ENCODE measurements at regions not wholly inside any gene's neighbourhood (a gene's known extent, or its start where the extent isn't known, plus 50 kb on each side); places are given as distances from the start of the nearest gene placed in this dataset.
"Not testable (repeated sequence)": the region's sequence is repeated elsewhere in the genome, so short reads cannot be mapped to it uniquely, and the experiment has no call there.

GRCh38 chr1:218886101-218886871, 287.4 kb upstream of the LYPLAL1 start:
- no peak for DNase-seq

GRCh38 chr1:218887141-218887925, 286.3 kb upstream of the LYPLAL1 start:
- DNase-seq: no peak

GRCh38 chr1:218890451-218890850, 283.2 kb upstream of the LYPLAL1 start:
- no peak for DNase-seq

- no peak for DNase-seq
These were observed 282.1 kb upstream of the LYPLAL1 start for GRCh38 chr1:218891577-218891976.

- DNase-seq: no peak
These were observed 278.6 kb upstream of the LYPLAL1 start for GRCh38 chr1:218895064-218895587.

- DNase-seq: no peak
These were observed 277.5 kb upstream of the LYPLAL1 start for GRCh38 chr1:218896202-218896601.

- no peak for DNase-seq
These were observed 274.8 kb upstream of the LYPLAL1 start for GRCh38 chr1:218898921-218899320.

- no peak for DNase-seq
These were observed 273.1 kb upstream of the LYPLAL1 start for GRCh38 chr1:218900615-218901014.

- no peak for DNase-seq
These were observed 269.3 kb upstream of the LYPLAL1 start for GRCh38 chr1:218904416-218904815.

- no peak for DNase-seq
These were observed 257.0 kb upstream of the LYPLAL1 start for GRCh38 chr1:218916720-218917119.

- no peak for DNase-seq
These were observed 256.0 kb upstream of the LYPLAL1 start for GRCh38 chr1:218917656-218918055.

GRCh38 chr1:218925777-218926176, 247.9 kb upstream of the LYPLAL1 start:
- no peak for DNase-seq

- no peak for DNase-seq
These were observed 247.0 kb upstream of the LYPLAL1 start for GRCh38 chr1:218926631-218927030.

- no peak for DNase-seq
These were observed 243.7 kb upstream of the LYPLAL1 start for GRCh38 chr1:218930000-218930399.

- no peak for DNase-seq
These were observed 243.0 kb upstream of the LYPLAL1 start for GRCh38 chr1:218930472-218931241.

- no peak for DNase-seq
These were observed 242.4 kb upstream of the LYPLAL1 start for GRCh38 chr1:218931324-218931723.

- no peak for DNase-seq
These were observed 240.2 kb upstream of the LYPLAL1 start for GRCh38 chr1:218933513-218933912.

GRCh38 chr1:218935408-218935807, 238.3 kb upstream of the LYPLAL1 start:
- DNase-seq: not testable (repeated sequence)

GRCh38 chr1:218938259-218938658, 235.4 kb upstream of the LYPLAL1 start:
- no peak for DNase-seq

GRCh38 chr1:218939095-218939494, 234.6 kb upstream of the LYPLAL1 start:
- DNase-seq: no peak

GRCh38 chr1:218942431-218942830, 231.2 kb upstream of the LYPLAL1 start:
- no peak for DNase-seq

- DNase-seq: no peak
These were observed 230.3 kb upstream of the LYPLAL1 start for GRCh38 chr1:218943371-218943770.

- DNase-seq: no peak
These were observed 228.6 kb upstream of the LYPLAL1 start for GRCh38 chr1:218945050-218945449.
